ENCODE measurements at regions not wholly inside any gene's neighbourhood (a gene's known extent, or its start where the extent isn't known, plus 50 kb on each side); places are given as distances from the start of the nearest gene placed in this dataset.

- Histone ChIP-seq H3K36me3 (no peaks in the 10 kb centered on the region), H3K27ac (no peak overlapping the region), H3K4me1 (no peaks in the 10 kb centered on the region), H3K4me3 (no peak overlapping the region), H3K27me3 (no peaks in the 10 kb centered on the region), H3K9me3 (no peaks in the 10 kb centered on the region)
- intact Hi-C loops (cut with DNase I; ENCODE audit: low total_unique reads): no loop called here
- TF ChIP-seq POLR2A (IDR thresholded peaks at IDR 0.05) (no peak), CTCF (IDR thresholded peaks at IDR 0.05) (no peak)
- DNase-seq: no peak
These were observed 467.7 kb upstream of the FAT3 start for GRCh38 chr11:91756829-91757480.

GRCh38 chr11:91755951-91756707 is 468.5 kb upstream of the FAT3 start:
- intact Hi-C loops (cut with DNase I; ENCODE audit: low total_unique reads): no loop called here
- Histone ChIP-seq H3K27ac (no peak overlapping the region), H3K9me3 (no peaks in the 10 kb centered on the region), H3K27me3 (no peaks in the 10 kb centered on the region), H3K36me3 (no peaks in the 10 kb centered on the region), H3K4me3 (no peak overlapping the region), H3K4me1 (no peaks in the 10 kb centered on the region)
- no peak for DNase-seq
- no peak for TF ChIP-seq CTCF (IDR thresholded peaks at IDR 0.05)
- TF ChIP-seq POLR2A (IDR thresholded peaks at IDR 0.05): no peak

- TF ChIP-seq POLR2A (IDR thresholded peaks at IDR 0.05) (no peak), CTCF (IDR thresholded peaks at IDR 0.05) (no peak)
- no peaks in the 10 kb centered on the region for H3K27me3 ChIP-seq
- no peak for DNase-seq
These were observed 469.1 kb upstream of the FAT3 start for GRCh38 chr11:91755526-91755925.

GRCh38 chr11:91749251-91749650 is 475.4 kb upstream of the FAT3 start:
- Histone ChIP-seq H3K4me3 (no peak overlapping the region), H3K27me3 (no peaks in the 10 kb centered on the region), H3K36me3 (no peaks in the 10 kb centered on the region), H3K4me1 (no peaks in the 10 kb centered on the region), H3K27ac (no peak overlapping the region), H3K9me3 (no peaks in the 10 kb centered on the region)
- intact Hi-C loops (cut with DNase I; ENCODE audit: low total_unique reads): no loop called here
- no peak for TF ChIP-seq CTCF (IDR thresholded peaks at IDR 0.05)
- no peak for DNase-seq

More at GRCh38 chr11:91755526-91755925, 469.1 kb upstream of the FAT3 start:
- no peak overlapping the region for H3K4me3 ChIP-seq
- no peaks in the 10 kb centered on the region for H3K9me3 ChIP-seq
- H3K4me1 ChIP-seq: no peaks in the 10 kb centered on the region
- no peaks in the 10 kb centered on the region for H3K36me3 ChIP-seq
- H3K27ac ChIP-seq: no peak overlapping the region
- intact Hi-C loops (cut with DNase I; ENCODE audit: low total_unique reads): no loop called here

- intact Hi-C loops (cut with DNase I; ENCODE audit: low total_unique reads): no loop called here
These were observed 482.5 kb upstream of the FAT3 start for GRCh38 chr11:91742155-91742554.

More at GRCh38 chr11:91742155-91742554, 482.5 kb upstream of the FAT3 start:
- no peaks in the 10 kb centered on the region for H3K27me3 ChIP-seq
- H3K27ac ChIP-seq: no peak overlapping the region
- no peak for DNase-seq
- no peaks in the 10 kb centered on the region for H3K36me3 ChIP-seq
- TF ChIP-seq POLR2A (IDR thresholded peaks at IDR 0.05): no peak
- TF ChIP-seq CTCF (IDR thresholded peaks at IDR 0.05): no peak
- H3K4me1 ChIP-seq: no peaks in the 10 kb centered on the region
- no peaks in the 10 kb centered on the region for H3K9me3 ChIP-seq
- H3K4me3 ChIP-seq: no peak overlapping the region
